Heart right ventricle (tissue), 16 donors: ENCODE measurements at regions not wholly inside any gene's neighbourhood (a gene's known extent, or its start where the extent isn't known, plus 50 kb on each side); places are given as distances from the start of the nearest gene placed in this dataset.

Source experiments
- ATAC-seq, 8 donors: fragments of 200-7000 bp; cut with Tn5 transposase; one replicate each; pipeline ENCODE4 v1.9.1; 2020; ENCODE audit warnings: mild to moderate bottlenecking in 8 of 8, moderate library complexity in 8 of 8, moderate number of reproducible peaks in 1 of 8
- DNase-seq, 2 donors: peaks; one replicate each; pipeline ENCODE4 v3.0.0-alpha.2; 2020
- H3K27ac ChIP-seq, 10 donors: fragments of 200-600 bp; sonication (generic) in 2 of 10; one replicate each; pipeline versions ENCODE4 v1.5.0 to v1.8.0; 2020 to 2022; ENCODE audit warnings: mild to moderate bottlenecking in 3 of 10
- H3K27me3 ChIP-seq, 7 donors: fragments of 200-600 bp; one replicate each; pipeline ENCODE4 v1.8.0; 2021 to 2022; ENCODE audit warnings: mild to moderate bottlenecking in 2 of 7
- H3K36me3 ChIP-seq, 9 donors: fragments of 200-600 bp; sonication (generic) in 1 of 9; one replicate each; pipeline versions ENCODE4 v1.5.0 to v1.8.0; 2020 to 2022; ENCODE audit warnings: mild to moderate bottlenecking in 2 of 9
- H3K4me1 ChIP-seq, 9 donors: fragments of 200-600 bp; sonication (generic) in 1 of 9; one replicate each; pipeline versions ENCODE4 v1.5.0 to v1.8.0; 2020 to 2022; ENCODE audit warnings: mild to moderate bottlenecking in 4 of 9
- H3K4me3 ChIP-seq, 10 donors: fragments of 200-600 bp; sonication (generic) in 2 of 10; one replicate each; pipeline versions ENCODE4 v1.5.0 to v1.8.0; 2020 to 2022; ENCODE audit warnings: mild to moderate bottlenecking in 7 of 10, moderate library complexity in 2 of 10
- H3K9me3 ChIP-seq, 11 donors: fragments of 200-600 bp in 10 of 11; sonication (generic) in 2 of 11; one replicate each; pipeline versions ENCODE4 v1.5.0 to v1.8.0; 2013 to 2022; ENCODE audit warnings: mild to moderate bottlenecking in 2 of 11, control low read depth in 1 of 11, moderate library complexity in 1 of 11
- WGBS, 2 donors: extraction: QIAGEN DNeasy Blood & Tissue Kit; methylation state at CpG; one replicate each; pipeline ENCODE4 v1.1.7; 2013; ENCODE audit warnings: inconsistent platforms in 1 of 2; 5-methylcytosine and 5-hydroxymethylcytosine counted together
- intact Hi-C, 10 donors: fragments of 100-400 bp; cut with DNase I; formaldehyde crosslinking; loops; one replicate each; pipeline versions ENCODE4 v1.11.1 to v1.14.2; 2022
- TF ChIP-seq, protein P1 (sequence below), 9 donors: fragments of 200-600 bp; sonication (generic) in 2 of 9; IDR thresholded peaks; one replicate each; pipeline versions ENCODE4 v1.5.0 to v1.8.0; 2021 to 2022; ENCODE audit warnings: antibody characterized with exemption in 9 of 9, mild to moderate bottlenecking in 5 of 9, moderate library complexity in 1 of 9
- donor health status: Arrhythmogenic right ventricular cardiomyopathy.
- donor health status: ischemic (EF 13 %, LVEDD 7.1; RV severe dilation, severe dysfunction).
- donor health status: healthy with polysubstance abuse.
- donor health status: DM: no; HTN: yes; CAD: no.
- donor health status: DM: no; HTN: no; CAD: no.
- donor health status: ischemic (EF 25% LVEDD 6.9; RV normal size, moderate dysfunction).
- donor health status: ischemic (EF 25% LVEDD 5.7; RV mildly dilated, moderate dysfunction).
- donor health status: healthy.
- donor health status: DM: yes; HTN: yes; CAD: no.
- donor health status: Ischemic cardiomyopathy.
- donor health status: ischemic (EF 35%, LVEDD 5.7; RV mildly dilated, moderate dysfunction).
- donor health status: nonischemic (EF 11% LVEDD 7.7; RV severe dilation, severe dysfunction).
- donor health status: DM: yes; HTN: yes; CAD: no.
- donor health status: PGD.
- donor health status: ischemic (EF 29% LVEDD 5.4; RV normal size, mild dysfunction).
- donor health status: nonischemic (EF 23%, LVEDD 6.1; RV moderate dilation, normal function).

DNA sequence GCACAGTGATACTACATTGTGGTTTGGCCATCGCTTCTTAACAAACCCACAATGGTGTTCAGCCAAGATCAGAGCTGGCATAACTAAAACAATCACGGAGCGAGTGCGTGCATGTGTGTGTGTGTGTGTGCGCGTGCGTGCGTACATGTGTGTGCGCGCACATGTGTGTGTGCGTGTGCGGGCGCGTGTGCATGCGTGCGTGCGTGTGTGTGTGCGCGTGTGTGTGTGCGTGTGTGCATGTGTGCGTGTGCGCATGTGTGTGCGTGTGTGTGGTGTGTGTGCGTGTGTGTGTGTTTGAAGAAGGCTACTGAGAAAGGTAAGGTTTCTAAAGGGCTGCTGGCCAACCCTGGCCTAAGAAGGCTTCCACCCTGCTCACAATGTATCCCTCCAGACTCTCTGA, 582.4 kb downstream of the CMPK2 start:
- no peak for DNase-seq
- H3K27me3 ChIP-seq: peaks cover 0 to 2% (median 0%) of the 10 kb centered on the region in 7 donors
- TF ChIP-seq, protein P1, sequence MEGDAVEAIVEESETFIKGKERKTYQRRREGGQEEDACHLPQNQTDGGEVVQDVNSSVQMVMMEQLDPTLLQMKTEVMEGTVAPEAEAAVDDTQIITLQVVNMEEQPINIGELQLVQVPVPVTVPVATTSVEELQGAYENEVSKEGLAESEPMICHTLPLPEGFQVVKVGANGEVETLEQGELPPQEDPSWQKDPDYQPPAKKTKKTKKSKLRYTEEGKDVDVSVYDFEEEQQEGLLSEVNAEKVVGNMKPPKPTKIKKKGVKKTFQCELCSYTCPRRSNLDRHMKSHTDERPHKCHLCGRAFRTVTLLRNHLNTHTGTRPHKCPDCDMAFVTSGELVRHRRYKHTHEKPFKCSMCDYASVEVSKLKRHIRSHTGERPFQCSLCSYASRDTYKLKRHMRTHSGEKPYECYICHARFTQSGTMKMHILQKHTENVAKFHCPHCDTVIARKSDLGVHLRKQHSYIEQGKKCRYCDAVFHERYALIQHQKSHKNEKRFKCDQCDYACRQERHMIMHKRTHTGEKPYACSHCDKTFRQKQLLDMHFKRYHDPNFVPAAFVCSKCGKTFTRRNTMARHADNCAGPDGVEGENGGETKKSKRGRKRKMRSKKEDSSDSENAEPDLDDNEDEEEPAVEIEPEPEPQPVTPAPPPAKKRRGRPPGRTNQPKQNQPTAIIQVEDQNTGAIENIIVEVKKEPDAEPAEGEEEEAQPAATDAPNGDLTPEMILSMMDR (IDR thresholded peaks at IDR 0.05): no peak
- H3K4me3 ChIP-seq: no peak overlapping the region
- no peaks in the 10 kb centered on the region for H3K4me1 ChIP-seq
- peak in 1 of 8 donors; percentile 38 for ATAC-seq
- intact Hi-C loops: no loop called here
- WGBS, 2 donors: 77 to 78% methylated on average over 24 of the region's 24 CpGs
- no peaks in the 10 kb centered on the region for H3K36me3 ChIP-seq
- H3K9me3 ChIP-seq: no peaks in the 10 kb centered on the region
- no peak overlapping the region for H3K27ac ChIP-seq

DNA sequence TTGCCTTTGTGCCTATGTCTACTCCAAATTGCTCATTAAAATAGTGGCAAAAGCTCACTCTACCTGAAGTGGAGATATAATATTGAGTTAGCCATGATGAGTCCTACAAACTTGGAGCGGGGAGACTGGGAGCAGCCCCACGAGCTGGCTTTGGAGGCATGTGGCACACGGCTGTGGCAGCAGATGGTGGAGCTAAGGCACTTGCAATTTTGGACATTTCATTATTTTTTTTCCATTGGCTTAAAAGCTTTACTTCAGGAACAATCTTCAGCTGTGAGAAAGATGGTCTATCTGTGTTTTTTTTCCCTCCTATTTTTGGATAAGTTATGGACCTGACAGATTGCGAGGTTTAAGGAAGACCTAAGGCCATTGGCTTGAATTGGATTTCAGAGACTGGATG, 578.3 kb downstream of the CMPK2 start:
- no peaks in the 10 kb centered on the region for H3K9me3 ChIP-seq
- no peak overlapping the region for H3K27ac ChIP-seq
- TF ChIP-seq, protein P1 (IDR thresholded peaks at IDR 0.05): no peak
- no peaks in the 10 kb centered on the region for H3K4me1 ChIP-seq
- WGBS, 2 donors: 89 to 95% methylated on average over 4 of the region's 4 CpGs
- no peaks in the 10 kb centered on the region for H3K27me3 ChIP-seq
- no peaks in the 10 kb centered on the region for H3K36me3 ChIP-seq
- DNase-seq: no peak
- intact Hi-C loops: no loop called here
- no peak for ATAC-seq
- no peak overlapping the region for H3K4me3 ChIP-seq

DNA sequence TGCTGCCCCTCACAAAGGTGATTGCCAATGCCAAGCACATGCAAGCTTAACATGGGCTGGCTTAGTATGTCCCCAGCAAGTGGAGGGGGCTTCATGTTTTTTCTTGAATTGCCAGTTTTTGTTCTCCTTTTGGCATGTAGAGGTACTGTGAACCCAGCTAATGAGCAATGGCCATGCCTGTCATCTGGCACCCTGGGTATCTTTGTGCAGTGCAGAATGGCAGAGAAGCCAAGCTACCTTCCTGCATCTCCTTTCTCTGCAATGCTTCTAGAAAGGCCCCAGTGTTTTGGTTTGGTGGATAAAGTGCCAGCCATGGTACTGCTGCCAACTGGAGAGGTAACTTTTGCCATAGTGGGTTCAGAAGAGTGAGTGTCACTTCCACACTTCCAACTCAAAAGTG, 576.9 kb downstream of the CMPK2 start:
- intact Hi-C loops: no loop called here
- Histone ChIP-seq H3K9me3 (no peaks in the 10 kb centered on the region), H3K4me3 (no peak overlapping the region), H3K27ac (no peak overlapping the region), H3K27me3 (no peaks in the 10 kb centered on the region), H3K4me1 (no peaks in the 10 kb centered on the region), H3K36me3 (no peaks in the 10 kb centered on the region)
- no peak for DNase-seq
- no peak for ATAC-seq
- TF ChIP-seq, protein P1 (IDR thresholded peaks at IDR 0.05): no peak

DNA sequence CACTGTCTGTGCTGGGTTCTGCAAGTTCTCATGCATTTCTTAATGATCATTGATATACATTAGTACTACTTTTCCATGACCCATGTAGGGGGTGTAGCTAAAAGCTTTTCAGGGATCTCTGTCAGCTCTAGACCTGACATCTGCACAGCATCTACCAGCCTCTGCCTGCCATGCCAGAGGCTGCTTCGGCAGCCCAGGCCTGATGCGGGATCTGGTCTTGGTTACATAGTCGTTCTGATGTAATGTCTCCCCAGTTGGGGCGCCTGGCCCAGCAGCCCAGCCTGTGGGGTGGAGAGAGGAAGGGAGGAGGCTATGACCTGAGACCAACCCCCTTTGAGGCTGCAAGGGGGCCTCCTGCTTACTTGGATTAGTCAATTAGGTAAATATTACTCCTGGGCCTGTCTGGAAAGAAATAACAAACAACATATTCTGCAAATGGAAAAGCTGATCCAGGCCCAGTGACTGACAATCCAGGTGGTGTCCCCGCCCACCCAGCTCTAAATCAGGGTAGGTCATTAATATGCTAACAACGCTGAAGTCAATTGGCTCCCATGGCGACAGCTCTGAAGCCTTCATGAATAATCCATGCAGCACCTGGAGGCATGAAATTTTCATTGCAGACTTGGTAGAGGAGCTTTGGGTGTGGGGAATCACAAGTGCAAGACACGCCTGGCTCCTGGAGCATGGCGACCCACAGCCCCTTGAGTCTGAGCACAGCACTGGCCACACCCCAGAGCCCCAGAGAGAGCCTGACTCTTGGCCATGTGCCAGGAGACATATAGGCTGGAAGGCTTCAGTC, 575.3 kb downstream of the CMPK2 start:
- TF ChIP-seq, protein P1 (IDR thresholded peaks at IDR 0.05): no peak
- ATAC-seq: no peak

More for the DNA sequence above, 575.3 kb downstream of the CMPK2 start:
- Histone ChIP-seq H3K4me3 (no peak overlapping the region), H3K4me1 (no peaks in the 10 kb centered on the region), H3K36me3 (no peaks in the 10 kb centered on the region), H3K27me3 (no peaks in the 10 kb centered on the region), H3K27ac (no peak overlapping the region), H3K9me3 (no peaks in the 10 kb centered on the region)
- DNase-seq: no peak
- 86 to 90% methylated on average over 9 of the region's 9 CpGs for WGBS, 2 donors
- intact Hi-C loops: no loop called here
